ENCODE measurements at regions not wholly inside any gene's neighbourhood (a gene's known extent, or its start where the extent isn't known, plus 50 kb on each side); places are given as distances from the start of the nearest gene placed in this dataset.

DNA sequence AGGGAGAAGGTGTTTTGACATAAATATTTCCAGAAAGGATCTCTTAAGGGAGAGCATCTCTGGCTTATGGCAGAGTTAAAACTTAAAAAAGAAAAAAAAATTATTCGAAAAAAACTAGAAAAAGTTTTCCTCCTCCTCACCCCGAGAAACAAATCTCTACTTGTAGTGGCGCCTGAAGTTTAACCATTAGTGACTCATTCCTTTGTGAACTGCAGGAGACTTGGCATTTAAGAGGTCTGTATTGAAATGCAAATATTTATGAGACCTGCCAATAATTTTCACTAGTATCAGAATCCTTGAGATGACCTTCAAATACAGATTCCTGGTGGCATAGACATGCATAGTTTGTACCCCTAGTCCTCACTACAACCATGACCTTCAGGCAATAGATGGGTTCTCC is 64.9 kb upstream of the MED4 start:
- TF ChIP-seq, protein P1, sequence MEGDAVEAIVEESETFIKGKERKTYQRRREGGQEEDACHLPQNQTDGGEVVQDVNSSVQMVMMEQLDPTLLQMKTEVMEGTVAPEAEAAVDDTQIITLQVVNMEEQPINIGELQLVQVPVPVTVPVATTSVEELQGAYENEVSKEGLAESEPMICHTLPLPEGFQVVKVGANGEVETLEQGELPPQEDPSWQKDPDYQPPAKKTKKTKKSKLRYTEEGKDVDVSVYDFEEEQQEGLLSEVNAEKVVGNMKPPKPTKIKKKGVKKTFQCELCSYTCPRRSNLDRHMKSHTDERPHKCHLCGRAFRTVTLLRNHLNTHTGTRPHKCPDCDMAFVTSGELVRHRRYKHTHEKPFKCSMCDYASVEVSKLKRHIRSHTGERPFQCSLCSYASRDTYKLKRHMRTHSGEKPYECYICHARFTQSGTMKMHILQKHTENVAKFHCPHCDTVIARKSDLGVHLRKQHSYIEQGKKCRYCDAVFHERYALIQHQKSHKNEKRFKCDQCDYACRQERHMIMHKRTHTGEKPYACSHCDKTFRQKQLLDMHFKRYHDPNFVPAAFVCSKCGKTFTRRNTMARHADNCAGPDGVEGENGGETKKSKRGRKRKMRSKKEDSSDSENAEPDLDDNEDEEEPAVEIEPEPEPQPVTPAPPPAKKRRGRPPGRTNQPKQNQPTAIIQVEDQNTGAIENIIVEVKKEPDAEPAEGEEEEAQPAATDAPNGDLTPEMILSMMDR (IDR thresholded peaks at IDR 0.05): no peak
- TF ChIP-seq EZH2 (IDR thresholded peaks at IDR 0.05): no peak
